GM12873 (cell line): ENCODE measurements at regions not wholly inside any gene's neighbourhood (a gene's known extent, or its start where the extent isn't known, plus 50 kb on each side); places are given as distances from the start of the nearest gene placed in this dataset.

Experiments
- TF ChIP-seq, protein P1 (sequence below): IDR thresholded peaks from 2 replicates; pipeline ENCODE4 v1.5.1; 2012; ENCODE audit warnings: low read depth, mild to moderate bottlenecking, moderate library complexity, low read length, control low read depth; ENCODE audit not compliant: insufficient read depth; ENCODE audit errors: missing control alignments

DNA sequence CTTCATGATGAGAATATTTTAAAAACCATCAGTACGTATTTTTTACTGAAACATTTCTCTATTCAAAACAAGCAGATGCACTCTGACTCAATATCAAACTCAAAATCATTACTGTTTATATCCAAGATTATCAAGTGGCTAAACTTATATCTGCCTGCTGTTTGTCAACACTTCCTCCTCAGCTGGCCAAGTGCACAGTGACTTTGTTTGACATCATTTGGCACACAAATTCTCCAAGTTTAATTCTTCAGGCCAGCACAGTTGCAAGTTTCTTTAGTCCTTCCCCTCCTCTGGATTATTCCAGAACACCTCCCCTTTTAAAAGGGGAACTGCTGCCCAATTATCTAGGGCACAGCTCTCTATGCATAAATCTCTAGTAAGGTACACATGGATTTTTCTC, 346.6 kb downstream of the FSIP2 start:
- TF ChIP-seq, protein P1, sequence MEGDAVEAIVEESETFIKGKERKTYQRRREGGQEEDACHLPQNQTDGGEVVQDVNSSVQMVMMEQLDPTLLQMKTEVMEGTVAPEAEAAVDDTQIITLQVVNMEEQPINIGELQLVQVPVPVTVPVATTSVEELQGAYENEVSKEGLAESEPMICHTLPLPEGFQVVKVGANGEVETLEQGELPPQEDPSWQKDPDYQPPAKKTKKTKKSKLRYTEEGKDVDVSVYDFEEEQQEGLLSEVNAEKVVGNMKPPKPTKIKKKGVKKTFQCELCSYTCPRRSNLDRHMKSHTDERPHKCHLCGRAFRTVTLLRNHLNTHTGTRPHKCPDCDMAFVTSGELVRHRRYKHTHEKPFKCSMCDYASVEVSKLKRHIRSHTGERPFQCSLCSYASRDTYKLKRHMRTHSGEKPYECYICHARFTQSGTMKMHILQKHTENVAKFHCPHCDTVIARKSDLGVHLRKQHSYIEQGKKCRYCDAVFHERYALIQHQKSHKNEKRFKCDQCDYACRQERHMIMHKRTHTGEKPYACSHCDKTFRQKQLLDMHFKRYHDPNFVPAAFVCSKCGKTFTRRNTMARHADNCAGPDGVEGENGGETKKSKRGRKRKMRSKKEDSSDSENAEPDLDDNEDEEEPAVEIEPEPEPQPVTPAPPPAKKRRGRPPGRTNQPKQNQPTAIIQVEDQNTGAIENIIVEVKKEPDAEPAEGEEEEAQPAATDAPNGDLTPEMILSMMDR, result no peak

DNA sequence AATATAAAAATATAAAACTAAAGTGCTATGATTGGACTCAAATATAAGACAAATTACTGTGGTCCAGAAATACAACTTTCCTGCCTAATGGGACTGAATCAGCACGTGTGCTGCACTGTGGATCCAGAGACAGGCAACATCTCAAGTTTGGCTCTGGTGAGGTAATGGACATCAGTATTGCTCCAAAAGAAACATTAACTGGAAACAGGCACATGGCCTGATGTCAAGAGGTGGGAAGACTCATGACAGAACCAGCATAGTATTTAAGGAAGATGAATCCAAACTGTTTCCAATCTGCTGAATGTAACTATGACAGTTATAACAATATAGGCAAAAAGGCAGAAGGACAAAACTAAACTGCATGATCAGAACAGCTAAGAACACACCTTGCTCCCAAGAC, 354.6 kb downstream of the FSIP2 start:
- TF ChIP-seq, protein P1, result no peak

DNA sequence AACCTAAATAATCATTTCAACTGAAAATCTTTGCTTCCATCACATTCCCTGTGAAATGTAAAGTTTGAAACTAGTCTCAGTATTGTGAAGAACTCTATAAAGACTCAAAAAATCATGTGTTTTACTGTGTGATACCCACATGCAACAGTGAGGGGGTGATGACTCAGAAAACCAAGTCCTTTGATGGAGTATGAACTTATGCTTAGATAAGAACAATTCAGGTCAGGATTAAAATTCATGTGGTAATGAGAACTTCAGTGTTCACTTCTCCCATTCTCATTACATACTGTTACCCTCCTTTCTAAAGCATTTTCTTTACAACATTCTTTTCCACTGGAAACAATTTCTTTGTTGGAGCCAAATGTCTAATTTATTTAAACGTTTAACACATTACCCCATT, 360.2 kb downstream of the FSIP2 start:
- TF ChIP-seq, protein P1, result no peak

DNA sequence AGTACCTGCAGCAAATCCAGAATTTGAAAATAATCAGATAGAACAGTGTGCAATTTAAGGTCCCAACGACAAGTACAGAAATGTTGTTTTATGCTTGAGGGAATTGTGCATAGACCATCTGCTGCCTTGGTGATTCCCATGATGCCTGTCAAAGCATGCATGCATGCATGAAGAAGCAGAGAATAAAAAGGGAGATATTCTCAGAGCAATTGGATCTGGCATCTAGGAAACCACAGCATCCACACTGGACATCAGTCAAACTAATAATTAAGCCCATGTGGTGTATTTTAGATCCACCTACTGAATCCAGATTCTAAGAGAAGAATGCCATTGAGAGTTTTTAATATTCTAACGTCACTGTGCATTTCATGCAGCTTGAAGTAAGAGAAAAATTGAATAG, 361.2 kb downstream of the FSIP2 start:
- TF ChIP-seq, protein P1, result no peak

DNA sequence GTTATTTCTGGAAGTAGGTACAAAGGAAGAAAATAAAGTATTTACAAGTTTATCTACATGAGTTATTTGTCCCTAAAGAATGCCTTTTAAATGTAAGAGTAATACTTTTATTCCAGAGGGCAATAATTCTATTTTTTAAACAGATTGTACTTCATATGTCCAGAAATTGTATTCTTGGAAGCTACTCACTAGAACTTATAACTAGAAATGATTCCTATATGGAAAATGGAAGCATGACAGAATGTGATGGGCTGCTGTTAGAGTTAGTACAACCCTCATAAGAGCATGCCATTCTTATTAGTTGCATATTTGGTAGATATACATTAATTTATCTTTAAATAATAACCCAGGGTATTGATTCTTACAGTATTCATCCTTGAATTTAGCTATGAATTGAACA, 362.0 kb downstream of the FSIP2 start:
- TF ChIP-seq, protein P1, result no peak

DNA sequence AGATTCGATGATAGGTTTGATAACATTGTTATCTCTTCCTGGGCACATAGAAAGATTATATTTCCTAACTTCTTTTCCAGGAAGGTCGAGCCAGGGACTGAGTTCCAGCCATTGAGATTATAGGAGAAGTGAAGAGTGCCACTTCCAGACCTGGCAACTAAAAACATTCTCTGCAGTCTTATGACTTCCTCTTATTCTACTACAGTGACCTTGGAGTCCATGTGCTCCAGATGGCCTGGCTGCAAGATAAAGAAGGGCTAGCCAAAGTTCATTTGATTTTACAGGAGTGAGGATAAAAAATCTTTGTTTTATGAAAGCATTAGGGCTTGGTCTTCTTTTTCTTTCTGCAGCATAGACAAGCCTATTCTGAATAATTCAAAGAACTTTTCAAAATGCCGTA, 363.0 kb downstream of the FSIP2 start:
- TF ChIP-seq, protein P1, result no peak

DNA sequence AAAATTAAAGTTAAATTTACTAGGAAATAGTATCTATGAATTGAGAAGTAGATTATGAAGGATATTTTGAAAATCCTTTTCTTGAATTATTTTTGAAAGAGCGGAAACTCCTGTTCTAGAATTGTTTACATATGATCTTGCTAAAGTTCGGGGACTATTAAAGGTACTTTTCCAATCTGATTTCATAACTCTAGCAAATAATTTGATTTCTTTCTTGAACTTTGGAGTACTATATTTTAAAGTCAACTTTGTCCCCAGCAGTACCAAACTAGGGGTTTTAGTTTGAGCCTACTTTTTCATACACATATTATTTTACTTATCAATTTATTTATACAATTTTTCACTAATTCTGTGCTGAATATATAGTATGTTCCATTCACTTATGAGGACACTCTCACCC, 364.7 kb downstream of the FSIP2 start:
- TF ChIP-seq, protein P1, result no peak
